CD14-positive monocyte (primary cell): ENCODE measurements at regions not wholly inside any gene's neighbourhood (a gene's known extent, or its start where the extent isn't known, plus 50 kb on each side); places are given as distances from the start of the nearest gene placed in this dataset.

Experiments
- DNase-seq, 3 donors: peaks; one replicate each; pipeline ENCODE4 v3.0.0-alpha.2; 2011 to 2022
- H2AFZ ChIP-seq: 2 replicates; pipeline ENCODE4 v1.6.0; 2012; ENCODE audit warnings: mild to moderate bottlenecking, low read depth, low read length, inconsistent platforms; ENCODE audit not compliant: insufficient read depth, poor library complexity, severe bottlenecking
- H3K27ac ChIP-seq, 2 donors: 1 replicate in 1 of 2; 2 replicates in 1 of 2; pipeline ENCODE4 v1.5.1; 2012 to 2013; ENCODE audit warnings: low read length in 2 of 2, control low read depth in 1 of 2, inconsistent platforms in 1 of 2, low read depth in 1 of 2, mild to moderate bottlenecking in 1 of 2
- H3K27me3 ChIP-seq, 2 donors: one replicate each; pipeline versions ENCODE4 v1.6.0 to v1.6.1; 2011 to 2013; ENCODE audit warnings: low read length in 2 of 2; ENCODE audit not compliant: control insufficient read depth in 2 of 2, insufficient read depth in 2 of 2
- H3K36me3 ChIP-seq, 2 donors: replicated peaks in 1 of 2; 1 replicate in 1 of 2; 2 replicates in 1 of 2; pipeline versions ENCODE4 v1.5.1 to v1.6.1; 2012 to 2013; ENCODE audit warnings: low read length in 2 of 2, control low read depth in 1 of 2, inconsistent platforms in 1 of 2, mild to moderate bottlenecking in 1 of 2; ENCODE audit not compliant: insufficient read depth in 2 of 2, control insufficient read depth in 1 of 2
- H3K4me1 ChIP-seq, 2 donors: 1 replicate in 1 of 2; 2 replicates in 1 of 2; pipeline versions ENCODE4 v1.5.1 to v1.6.1; 2012 to 2013; ENCODE audit warnings: low read length in 2 of 2, control low read depth in 1 of 2, inconsistent platforms in 1 of 2, mild to moderate bottlenecking in 1 of 2, moderate library complexity in 1 of 2; ENCODE audit not compliant: insufficient read depth in 2 of 2, control insufficient read depth in 1 of 2
- H3K4me2 ChIP-seq: replicated peaks from 2 replicates; pipeline ENCODE3; 2012; ENCODE audit warnings: low read length, moderate library complexity, mild to moderate bottlenecking; ENCODE audit not compliant: poor library complexity, severe bottlenecking; ENCODE audit errors: extremely low read depth
- H3K4me3 ChIP-seq, 3 experiments: fragments of 200-600 bp in 1 of 3; sonication (generic) in 1 of 3; replicated peaks in 1 of 3; 1 replicate in 2 of 3; 2 replicates in 1 of 3; pipeline ENCODE4 v1.5.1; 2011 to 2013; ENCODE audit warnings: low read length in 3 of 3, mild to moderate bottlenecking in 3 of 3, control low read depth in 2 of 3, low read depth in 2 of 3, inconsistent platforms in 1 of 3, moderate library complexity in 1 of 3
- H3K79me2 ChIP-seq: 2 replicates; pipeline ENCODE4 v1.6.0; 2012; ENCODE audit warnings: mild to moderate bottlenecking, control low read depth, inconsistent platforms, low read length, moderate library complexity; ENCODE audit not compliant: insufficient read depth
- H3K9ac ChIP-seq: 2 replicates; pipeline ENCODE4 v1.6.0; 2017; ENCODE audit warnings: low read length, mild to moderate bottlenecking; ENCODE audit not compliant: insufficient read depth, poor library complexity, severe bottlenecking
- H3K9me3 ChIP-seq, 2 donors: replicated peaks in 1 of 2; 1 replicate in 1 of 2; 2 replicates in 1 of 2; pipeline versions ENCODE4 v1.5.1 to v1.6.1; 2012 to 2013; ENCODE audit warnings: low read length in 2 of 2, control low read depth in 1 of 2; ENCODE audit not compliant: control insufficient read depth in 1 of 2, insufficient read depth in 1 of 2
- H4K20me1 ChIP-seq: 2 replicates; pipeline ENCODE4 v1.6.0; 2012; ENCODE audit warnings: mild to moderate bottlenecking, low read length, control low read depth, moderate library complexity; ENCODE audit not compliant: insufficient read depth
- H3K27ac Mint-ChIP-seq, 7 donors: one replicate each; pipeline ENCODE4 v1.8.0; 2020; ENCODE audit warnings: mild to moderate bottlenecking in 7 of 7, mixed read lengths in 7 of 7, moderate library complexity in 6 of 7, inconsistent platforms in 2 of 7
- H3K27me3 Mint-ChIP-seq, 3 donors: one replicate each; pipeline ENCODE4 v1.8.0; 2021 to 2022; ENCODE audit warnings: low read depth in 3 of 3, mild to moderate bottlenecking in 3 of 3, mixed read lengths in 3 of 3, moderate library complexity in 3 of 3, inconsistent platforms in 1 of 3
- H3K36me3 Mint-ChIP-seq, 2 donors: one replicate each; pipeline ENCODE4 v1.8.0; 2020; ENCODE audit warnings: mixed read lengths in 2 of 2, inconsistent platforms in 1 of 2, mild to moderate bottlenecking in 1 of 2
- H3K4me1 Mint-ChIP-seq: one replicate; pipeline ENCODE4 v1.8.0; 2020; ENCODE audit warnings: mild to moderate bottlenecking, mixed read lengths
- H3K4me3 Mint-ChIP-seq, 2 donors: one replicate each; pipeline ENCODE4 v1.8.0; 2020; ENCODE audit warnings: mild to moderate bottlenecking in 2 of 2, mixed read lengths in 2 of 2, moderate library complexity in 1 of 2
- H3K9me3 Mint-ChIP-seq, 7 donors: one replicate each; pipeline ENCODE4 v1.8.0; 2020 to 2022; ENCODE audit warnings: mixed read lengths in 7 of 7, mild to moderate bottlenecking in 6 of 7, moderate library complexity in 6 of 7, inconsistent platforms in 2 of 7
- CTCF ChIP-seq: fragments of 200-600 bp; IDR thresholded peaks from one replicate; pipeline ENCODE4 v1.8.0; 2022; ENCODE audit warnings: antibody characterized with exemption, mild to moderate bottlenecking
- WGBS: methylation state at CpG from one replicate; pipeline ENCODE4 v1.1.5; 2013; ENCODE audit warnings: missing lambda C conversion rate; ENCODE audit not compliant: insufficient coverage; 5-methylcytosine and 5-hydroxymethylcytosine counted together
- intact Hi-C, 2 donors: fragments of 100-400 bp; cut with micrococcal nuclease; formaldehyde crosslinking; loops; one replicate each; pipeline versions ENCODE4 v1.15.0 to v1.15.1; 2023

DNA sequence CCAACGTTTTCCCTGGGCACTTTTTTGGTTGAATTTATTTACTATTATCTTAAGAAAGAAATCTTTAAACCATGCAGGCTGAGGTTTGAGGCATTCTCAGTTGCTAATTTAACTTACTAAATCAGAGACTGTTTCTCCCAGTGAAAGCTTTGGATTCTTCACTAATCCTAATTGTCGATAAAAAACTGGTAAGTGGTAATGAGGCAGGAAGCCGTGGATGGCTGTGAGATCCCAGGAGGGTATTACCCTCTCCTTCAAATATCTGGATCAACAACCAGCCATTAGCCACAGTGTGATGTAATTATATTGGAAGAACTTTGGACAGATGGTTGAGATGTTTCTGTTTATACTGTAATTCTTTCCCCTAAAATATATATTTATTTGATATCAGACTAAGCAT, 485.0 kb downstream of the DISC1 start:
- intact Hi-C loops = no loop called here
- Histone ChIP-seq H2AFZ (no peak overlapping the region), H3K4me3 (no peak overlapping the region), H3K79me2 (no peaks in the 10 kb centered on the region), H3K9ac (no peak overlapping the region), H4K20me1 (no peaks in the 10 kb centered on the region), H3K4me1 (no peaks in the 10 kb centered on the region), H3K4me2 (no peak overlapping the region), H3K9me3 (no peaks in the 10 kb centered on the region), H3K27ac (no peak overlapping the region), H3K27me3 (peaks cover 20 to 22% of the 10 kb centered on the region in 2 donors), H3K36me3 (no peaks in the 10 kb centered on the region)
- DNase-seq = no peak
- H3K9me3 Mint-ChIP-seq = peaks cover 0 to 7% (median 0%) of the 10 kb centered on the region in 7 donors
- H3K27me3 Mint-ChIP-seq = peaks cover 4 to 19% (median 14%) of the 10 kb centered on the region in 3 donors
- no peaks in the 10 kb centered on the region for H3K4me1 Mint-ChIP-seq
- TF ChIP-seq CTCF = no peak
- no peak overlapping the region for H3K4me3 Mint-ChIP-seq
- WGBS = no CpG with 5 or more reads among the region's 3 CpGs
- no peak overlapping the region for H3K27ac Mint-ChIP-seq
- H3K36me3 Mint-ChIP-seq = no peaks in the 10 kb centered on the region

DNA sequence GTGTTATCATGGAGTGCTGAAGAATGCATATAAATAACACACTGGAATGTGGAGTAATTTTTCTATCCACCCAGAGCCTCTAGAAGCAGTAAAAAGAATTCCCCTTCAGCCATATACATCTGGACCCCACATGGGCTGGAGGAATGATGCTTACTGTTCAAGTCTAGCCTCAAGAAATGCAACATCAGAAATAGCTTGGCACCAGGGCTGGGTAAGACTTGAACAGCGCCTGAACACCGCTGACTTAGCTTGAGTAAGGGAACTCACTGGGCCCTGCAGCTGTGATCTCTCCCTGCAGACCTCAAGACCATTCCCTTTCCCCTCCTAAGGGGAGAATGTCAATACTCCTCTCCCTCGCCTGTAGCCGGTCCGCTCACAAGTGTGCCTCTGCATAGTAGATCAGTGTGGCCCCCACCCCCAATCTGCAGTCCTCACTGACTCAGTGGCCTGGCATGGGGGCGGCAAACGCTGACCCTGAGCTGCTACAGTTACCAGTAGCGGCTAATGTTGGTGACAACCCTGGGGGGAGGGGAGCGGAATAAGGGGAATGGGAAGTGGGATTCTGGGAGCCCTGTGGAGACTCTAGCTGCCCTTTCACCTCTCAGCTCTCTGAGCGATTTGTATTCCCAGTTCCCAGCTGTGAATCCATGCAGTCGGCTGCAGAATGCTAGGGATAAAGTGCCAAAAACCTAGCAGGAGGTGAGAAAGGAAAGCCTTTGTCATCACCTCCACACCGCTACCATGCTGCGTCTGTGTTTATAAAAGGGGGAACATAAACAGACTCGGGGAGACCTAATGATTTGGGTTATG, 483.9 kb downstream of the DISC1 start:
- Histone ChIP-seq H3K4me3 (no peak overlapping the region), H3K9ac (no peak overlapping the region), H3K4me2 (no peak overlapping the region), H3K79me2 (no peaks in the 10 kb centered on the region), H2AFZ (no peak overlapping the region), H3K36me3 (no peaks in the 10 kb centered on the region), H3K4me1 (no peaks in the 10 kb centered on the region), H3K27me3 (peaks cover 20 to 22% of the 10 kb centered on the region in 2 donors), H3K9me3 (no peaks in the 10 kb centered on the region), H3K27ac (no peak overlapping the region), H4K20me1 (no peaks in the 10 kb centered on the region)
- no peak for DNase-seq
- Mint-ChIP-seq H3K36me3 (no peaks in the 10 kb centered on the region), H3K27me3 (peaks cover 4 to 19% (median 14%) of the 10 kb centered on the region in 3 donors), H3K4me1 (no peaks in the 10 kb centered on the region), H3K4me3 (peak overlapping the region in 1 of 2 donors; percentile 32), H3K9me3 (peaks cover 0 to 7% (median 0%) of the 10 kb centered on the region in 7 donors), H3K27ac (no peak overlapping the region)
- TF ChIP-seq CTCF = no peak
- intact Hi-C loops = no loop called here
- WGBS = 37% methylated on average over 2 of the region's 14 CpGs
